HepG2 (cell line): ENCODE measurements at regions not wholly inside any gene's neighbourhood (a gene's known extent, or its start where the extent isn't known, plus 50 kb on each side); places are given as distances from the start of the nearest gene placed in this dataset.
"Not testable (repeated sequence)": the region's sequence is repeated elsewhere in the genome, so short reads cannot be mapped to it uniquely, and the experiment has no call there.

Experiments used
- ATAC-seq: fragments of 200-7000 bp; cut with Tn5 transposase; 3 replicates; pipeline ENCODE4 v1.9.1; 2020; ENCODE audit warnings: mild to moderate bottlenecking, moderate library complexity
- BruUV-seq: library from RNA; stranded (reverse); fragments of 400-500 nt; replicated peaks from 2 replicates; lab custom pipeline; 2021; lab: Mats Ljungman, UMichigan
- CTCF ChIA-PET: fragments of 300-600 bp; formaldehyde crosslinking; extraction: SDS; loops from one replicate; lab custom pipeline; 2021; ENCODE audit warnings: low total read pairs, inconsistent platforms, low intra/inter-chr PET ratio; lab: Yijun Ruan, JAX
- POLR2A ChIA-PET: fragments of 350-600 bp; sonication (Branson Sonifier 250); formaldehyde crosslinking; loops from one replicate; lab custom pipeline; 2020; ENCODE audit warnings: antibody characterized with exemption, inconsistent platforms; lab: Yijun Ruan, JAX
- DNase-seq: peaks from one replicate; pipeline ENCODE4 v3.0.0-alpha.2; 2015; ENCODE audit warnings: low spot score
- FAIRE-seq: peaks from 3 replicates; lab custom pipeline; 2011; peaks lifted over from hg19 to GRCh38; lab: Jason Lieb, UNC
- H2AFZ ChIP-seq: one replicate; pipeline ENCODE4 v1.6.1; 2011; ENCODE audit warnings: low read length, inconsistent platforms
- H3K27ac ChIP-seq: fragments of 300-600 bp; 3 replicates; pipeline ENCODE4 v1.8.0; 2011; ENCODE audit warnings: mixed run types, mild to moderate bottlenecking, mixed read lengths, low read length, inconsistent platforms; ENCODE audit not compliant: insufficient read depth; ENCODE audit errors: extremely low read length
- H3K27me3 ChIP-seq, 2 experiments: fragments of 200-600 bp in 1 of 2; 2 replicates in 1 of 2; 3 replicates in 1 of 2; pipeline versions ENCODE4 v1.6.0 to v1.8.0; 2011; ENCODE audit warnings: low read length in 2 of 2, mild to moderate bottlenecking in 2 of 2, moderate library complexity in 2 of 2, inconsistent platforms in 1 of 2; ENCODE audit not compliant: insufficient read depth in 2 of 2, control insufficient read depth in 1 of 2
- H3K36me3 ChIP-seq, 2 experiments: fragments of 200-600 bp in 1 of 2; replicated peaks in 1 of 2; 2 replicates in 1 of 2; 3 replicates in 1 of 2; pipeline versions ENCODE4 v1.5.1 to v1.8.0; 2011; ENCODE audit warnings: low read length in 2 of 2, inconsistent platforms in 1 of 2; ENCODE audit not compliant: insufficient read depth in 2 of 2, control insufficient read depth in 1 of 2
- H3K4me1 ChIP-seq: 2 replicates; pipeline ENCODE4 v1.5.1; 2012; ENCODE audit warnings: low read length, inconsistent platforms; ENCODE audit not compliant: insufficient read depth
- H3K4me2 ChIP-seq: 2 replicates; pipeline ENCODE4 v1.6.0; 2011; ENCODE audit warnings: low read depth, low read length, inconsistent platforms
- H3K4me3 ChIP-seq, 3 experiments: fragments of 200-600 bp in 1 of 3; sonication (generic), shearing (Covaris generic) in 1 of 3; replicated peaks in 1 of 3; 2 replicates each; pipeline ENCODE4 v1.5.1; 2011 to 2016; ENCODE audit warnings: low read length in 3 of 3, inconsistent platforms in 2 of 3, low read depth in 2 of 3, mild to moderate bottlenecking in 2 of 3, control low read depth in 1 of 3, mixed read lengths in 1 of 3; ENCODE audit not compliant: insufficient read depth in 1 of 3
- H3K79me2 ChIP-seq: one replicate; pipeline ENCODE4 v1.6.1; 2011; ENCODE audit warnings: low read length, inconsistent platforms; ENCODE audit not compliant: insufficient read depth
- H3K9ac ChIP-seq: 2 replicates; pipeline ENCODE4 v1.6.0; 2011; ENCODE audit warnings: mild to moderate bottlenecking, low read depth, low read length, inconsistent platforms; ENCODE audit not compliant: insufficient read depth
- H3K9me3 ChIP-seq: 2 replicates; pipeline ENCODE4 v1.5.1; 2012; ENCODE audit warnings: mild to moderate bottlenecking, low read length
- H4K20me1 ChIP-seq: 2 replicates; pipeline ENCODE4 v1.6.0; 2011; ENCODE audit warnings: inconsistent platforms, mild to moderate bottlenecking, low read length, moderate library complexity; ENCODE audit not compliant: insufficient read depth
- ARHGAP35 ChIP-seq: sonication (generic); formaldehyde crosslinking; IDR thresholded peaks from 2 replicates; pipeline ENCODE4 v1.9.0; 2022; ENCODE audit warnings: mild to moderate bottlenecking, inconsistent platforms, moderate library complexity, missing genetic modification reagents, borderline replicate concordance
- BORCS8-MEF2B ChIP-seq: sonication (generic); formaldehyde crosslinking; IDR thresholded peaks from 2 replicates; pipeline ENCODE4 v1.8.0; 2022; ENCODE audit warnings: mild to moderate bottlenecking, missing genetic modification reagents
- DMAP1 ChIP-seq: IDR thresholded peaks from 2 replicates; pipeline ENCODE4 v1.6.1; 2016
- KLF16 ChIP-seq, 2 experiments: sonication (generic) in 1 of 2; formaldehyde crosslinking in 1 of 2; IDR thresholded peaks; 2 replicates each; pipeline versions ENCODE4 v1.6.1 to v1.8.0; 2016 to 2023; ENCODE audit warnings: missing genetic modification reagents in 2 of 2, missing compliant biosample characterization in 1 of 2
- SIX1 ChIP-seq: sonication (generic); formaldehyde crosslinking; IDR thresholded peaks from 2 replicates; pipeline ENCODE4 v1.4.0; 2020; ENCODE audit warnings: missing genetic modification reagents, borderline replicate concordance
- SMAD1 ChIP-seq: sonication (generic); formaldehyde crosslinking; IDR thresholded peaks from 2 replicates; pipeline ENCODE4 v1.4.0; 2020; ENCODE audit warnings: missing genetic modification reagents, low read depth, mild to moderate bottlenecking, borderline replicate concordance
- SPEN ChIP-seq: sonication (generic); formaldehyde crosslinking; IDR thresholded peaks from 2 replicates; pipeline ENCODE4 v1.5.1; 2020; ENCODE audit warnings: low read depth, mild to moderate bottlenecking, missing genetic modification reagents
- ZBTB38 ChIP-seq: sonication (generic); formaldehyde crosslinking; IDR thresholded peaks from 2 replicates; pipeline ENCODE4 v1.5.1; 2020; ENCODE audit warnings: mild to moderate bottlenecking, missing genetic modification reagents
- ZNF136 ChIP-seq: sonication (generic); formaldehyde crosslinking; IDR thresholded peaks from 2 replicates; pipeline ENCODE4 v1.8.1; 2022; ENCODE audit warnings: low read depth, mild to moderate bottlenecking, moderate library complexity, missing genetic modification reagents
- ZNF619 ChIP-seq: sonication (generic); formaldehyde crosslinking; IDR thresholded peaks from 2 replicates; pipeline ENCODE4 v1.4.0; 2020; ENCODE audit warnings: mild to moderate bottlenecking, missing genetic modification reagents
- WGBS: methylation state at CpG from one replicate; pipeline ENCODE4 v1.1.6; 2017; ENCODE audit warnings: low lambda C conversion rate; 5-methylcytosine and 5-hydroxymethylcytosine counted together
- in situ Hi-C: cut with HindIII; loops from 2 replicates; pipeline ENCODE4 v1.10.0; 2017; ENCODE audit warnings: low pct_unique_long_range_greater_than_20kb; ENCODE audit not compliant: extremely low pct_ligation_motif_present
- intact Hi-C: fragments of 100-400 bp; cut with micrococcal nuclease; formaldehyde crosslinking; loops from one replicate; pipeline ENCODE4 v1.10.0; 2022; ENCODE audit not compliant: unreplicated experiment
- TF ChIP-seq, protein P1 (sequence below): IDR thresholded peaks from 2 replicates; pipeline ENCODE4 v1.4.0; 2020; ENCODE audit warnings: mild to moderate bottlenecking, missing genetic modification reagents
- TF ChIP-seq, protein P2 (sequence below): sonication (generic); formaldehyde crosslinking; IDR thresholded peaks from 2 replicates; pipeline ENCODE4 v1.4.0; 2020; ENCODE audit warnings: missing genetic modification reagents, mild to moderate bottlenecking, borderline replicate concordance
- TF ChIP-seq, protein P3 (sequence below): sonication (generic); formaldehyde crosslinking; IDR thresholded peaks from 2 replicates; pipeline ENCODE4 v1.4.0; 2020; ENCODE audit warnings: missing genetic modification reagents
- TF ChIP-seq, protein P4 (sequence below): sonication (generic); formaldehyde crosslinking; IDR thresholded peaks from 2 replicates; pipeline ENCODE4 v1.4.0; 2020; ENCODE audit warnings: missing genetic modification reagents

DNA sequence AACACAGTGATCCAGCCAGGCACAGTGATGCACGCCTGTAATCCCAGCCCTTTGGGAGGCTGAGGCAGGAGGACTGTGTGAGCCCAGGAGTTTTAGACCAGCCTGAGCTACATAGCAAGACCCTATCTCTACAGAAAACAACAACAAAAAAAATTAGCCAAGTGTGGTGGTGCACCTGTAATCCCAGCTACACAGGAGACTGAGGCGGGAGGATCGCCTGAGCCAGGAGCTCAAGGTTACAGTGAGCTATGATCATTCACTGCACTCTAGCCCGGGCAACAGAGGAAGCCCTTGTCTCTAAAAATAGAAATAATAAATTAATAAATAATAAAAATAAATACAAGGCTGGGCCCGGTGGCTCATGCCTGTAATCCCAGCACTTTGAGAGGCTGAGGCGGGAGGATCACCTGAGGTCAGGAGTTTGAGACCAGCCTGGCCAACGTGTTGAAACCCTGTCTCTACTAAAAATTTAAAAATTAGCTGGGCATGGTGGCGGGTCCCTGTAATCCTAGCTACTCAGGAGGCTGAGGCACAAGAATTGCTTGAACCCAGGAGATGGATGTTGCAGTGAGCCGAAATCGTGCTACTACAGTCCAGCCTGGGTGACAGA is 75.5 kb upstream of the GRIN2A start:
- Histone ChIP-seq H3K27ac (peak overlapping the region; percentile 83), H3K4me3 (peak overlapping the region; percentile 41 to 66 (median 52); a peak in 4 of 6 replicates), H3K4me2 (peak overlapping the region; percentile 89), H3K4me1 (peaks cover 59% of the 10 kb centered on the region), H3K9ac (peak overlapping the region; percentile 68)
- DNase-seq (peak; percentile 81), ATAC-seq (peak; percentile 80)
- 46% methylated on average over 10 of the region's 10 CpGs for WGBS
- not testable (repeated sequence) for FAIRE-seq, H2AFZ ChIP-seq, H3K36me3 ChIP-seq, H3K27me3 ChIP-seq, H3K79me2 ChIP-seq, H4K20me1 ChIP-seq, BruUV-seq, H3K9me3 ChIP-seq
- ChIA-PET POLR2A (interaction anchor here (0.6 to 3.1 kb wide), 17 partner anchors 9 to 666 kb away, joined by 3 to 35 read pairs (median 5); partner anchors contain the start of genes ATF7IP2 and NUBP1), CTCF (interaction anchor here (1.3 to 2.9 kb wide), 4 partner anchors 8 to 479 kb away, joined by 3 to 87 read pairs (median 4); no protein-coding TSS in a partner anchor)
- in situ Hi-C loops (loop anchor here (5.0 kb wide), 3 partner anchors 55 to 480 kb away; no protein-coding TSS in a partner anchor), intact Hi-C loops (loop anchor here (1.0 to 5.0 kb wide), 5 partner anchors 58 to 480 kb away; no protein-coding TSS in a partner anchor)
- TF ChIP-seq ARHGAP35 (peak; percentile 42; the same call in 1 of the 2 replicates), SMAD1 (CRISPR knock-in tag) (0 out of 2 replicates have a peak, but pooled peaks have one; percentile 80), SPEN (CRISPR knock-in tag) (peak; percentile 15; the same call in 1 of the 2 replicates), ZNF619 (peak; percentile 85; the same call in 1 of the 2 replicates), DMAP1 (CRISPR knock-in tag) (0 out of 2 replicates have a peak, but pooled peaks have one; percentile 27), BORCS8-MEF2B (CRISPR knock-in tag) (0 out of 2 replicates have a peak, but pooled peaks have one; percentile 45), ZBTB38 (CRISPR knock-in tag) (peak; percentile 31; the same call in 1 of the 2 replicates), KLF16 (CRISPR knock-in tag; IDR thresholded peaks at IDR 0.05) (peak in 1 of 2 experiments; percentile 29; a peak in 2 of 4 replicates), ZNF136 (0 out of 2 replicates have a peak, but pooled peaks have one; percentile 27), SIX1 (CRISPR knock-in tag) (peak; percentile 28)
- TF ChIP-seq, protein P1, sequence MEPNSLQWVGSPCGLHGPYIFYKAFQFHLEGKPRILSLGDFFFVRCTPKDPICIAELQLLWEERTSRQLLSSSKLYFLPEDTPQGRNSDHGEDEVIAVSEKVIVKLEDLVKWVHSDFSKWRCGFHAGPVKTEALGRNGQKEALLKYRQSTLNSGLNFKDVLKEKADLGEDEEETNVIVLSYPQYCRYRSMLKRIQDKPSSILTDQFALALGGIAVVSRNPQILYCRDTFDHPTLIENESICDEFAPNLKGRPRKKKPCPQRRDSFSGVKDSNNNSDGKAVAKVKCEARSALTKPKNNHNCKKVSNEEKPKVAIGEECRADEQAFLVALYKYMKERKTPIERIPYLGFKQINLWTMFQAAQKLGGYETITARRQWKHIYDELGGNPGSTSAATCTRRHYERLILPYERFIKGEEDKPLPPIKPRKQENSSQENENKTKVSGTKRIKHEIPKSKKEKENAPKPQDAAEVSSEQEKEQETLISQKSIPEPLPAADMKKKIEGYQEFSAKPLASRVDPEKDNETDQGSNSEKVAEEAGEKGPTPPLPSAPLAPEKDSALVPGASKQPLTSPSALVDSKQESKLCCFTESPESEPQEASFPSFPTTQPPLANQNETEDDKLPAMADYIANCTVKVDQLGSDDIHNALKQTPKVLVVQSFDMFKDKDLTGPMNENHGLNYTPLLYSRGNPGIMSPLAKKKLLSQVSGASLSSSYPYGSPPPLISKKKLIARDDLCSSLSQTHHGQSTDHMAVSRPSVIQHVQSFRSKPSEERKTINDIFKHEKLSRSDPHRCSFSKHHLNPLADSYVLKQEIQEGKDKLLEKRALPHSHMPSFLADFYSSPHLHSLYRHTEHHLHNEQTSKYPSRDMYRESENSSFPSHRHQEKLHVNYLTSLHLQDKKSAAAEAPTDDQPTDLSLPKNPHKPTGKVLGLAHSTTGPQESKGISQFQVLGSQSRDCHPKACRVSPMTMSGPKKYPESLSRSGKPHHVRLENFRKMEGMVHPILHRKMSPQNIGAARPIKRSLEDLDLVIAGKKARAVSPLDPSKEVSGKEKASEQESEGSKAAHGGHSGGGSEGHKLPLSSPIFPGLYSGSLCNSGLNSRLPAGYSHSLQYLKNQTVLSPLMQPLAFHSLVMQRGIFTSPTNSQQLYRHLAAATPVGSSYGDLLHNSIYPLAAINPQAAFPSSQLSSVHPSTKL (CRISPR knock-in tag), result peak; percentile 80
- TF ChIP-seq, protein P2, sequence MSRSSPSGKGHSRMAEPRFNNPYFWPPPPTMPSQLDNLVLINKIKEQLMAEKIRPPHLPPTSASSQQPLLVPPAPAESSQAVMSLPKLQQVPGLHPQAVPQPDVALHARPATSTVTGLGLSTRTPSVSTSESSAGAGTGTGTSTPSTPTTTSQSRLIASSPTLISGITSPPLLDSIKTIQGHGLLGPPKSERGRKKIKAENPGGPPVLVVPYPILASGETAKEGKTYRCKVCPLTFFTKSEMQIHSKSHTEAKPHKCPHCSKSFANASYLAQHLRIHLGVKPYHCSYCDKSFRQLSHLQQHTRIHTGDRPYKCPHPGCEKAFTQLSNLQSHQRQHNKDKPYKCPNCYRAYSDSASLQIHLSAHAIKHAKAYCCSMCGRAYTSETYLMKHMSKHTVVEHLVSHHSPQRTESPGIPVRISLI (CRISPR knock-in tag), result 0 out of 2 replicates have a peak, but pooled peaks have one; percentile 4
- TF ChIP-seq, protein P3, sequence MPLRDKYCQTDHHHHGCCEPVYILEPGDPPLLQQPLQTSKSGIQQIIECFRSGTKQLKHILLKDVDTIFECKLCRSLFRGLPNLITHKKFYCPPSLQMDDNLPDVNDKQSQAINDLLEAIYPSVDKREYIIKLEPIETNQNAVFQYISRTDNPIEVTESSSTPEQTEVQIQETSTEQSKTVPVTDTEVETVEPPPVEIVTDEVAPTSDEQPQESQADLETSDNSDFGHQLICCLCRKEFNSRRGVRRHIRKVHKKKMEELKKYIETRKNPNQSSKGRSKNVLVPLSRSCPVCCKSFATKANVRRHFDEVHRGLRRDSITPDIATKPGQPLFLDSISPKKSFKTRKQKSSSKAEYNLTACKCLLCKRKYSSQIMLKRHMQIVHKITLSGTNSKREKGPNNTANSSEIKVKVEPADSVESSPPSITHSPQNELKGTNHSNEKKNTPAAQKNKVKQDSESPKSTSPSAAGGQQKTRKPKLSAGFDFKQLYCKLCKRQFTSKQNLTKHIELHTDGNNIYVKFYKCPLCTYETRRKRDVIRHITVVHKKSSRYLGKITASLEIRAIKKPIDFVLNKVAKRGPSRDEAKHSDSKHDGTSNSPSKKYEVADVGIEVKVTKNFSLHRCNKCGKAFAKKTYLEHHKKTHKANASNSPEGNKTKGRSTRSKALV, result 0 out of 2 replicates have a peak, but pooled peaks have one; percentile 26
- TF ChIP-seq, protein P4, sequence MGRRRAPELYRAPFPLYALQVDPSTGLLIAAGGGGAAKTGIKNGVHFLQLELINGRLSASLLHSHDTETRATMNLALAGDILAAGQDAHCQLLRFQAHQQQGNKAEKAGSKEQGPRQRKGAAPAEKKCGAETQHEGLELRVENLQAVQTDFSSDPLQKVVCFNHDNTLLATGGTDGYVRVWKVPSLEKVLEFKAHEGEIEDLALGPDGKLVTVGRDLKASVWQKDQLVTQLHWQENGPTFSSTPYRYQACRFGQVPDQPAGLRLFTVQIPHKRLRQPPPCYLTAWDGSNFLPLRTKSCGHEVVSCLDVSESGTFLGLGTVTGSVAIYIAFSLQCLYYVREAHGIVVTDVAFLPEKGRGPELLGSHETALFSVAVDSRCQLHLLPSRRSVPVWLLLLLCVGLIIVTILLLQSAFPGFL, result peak; percentile 28; the same call in 1 of the 2 replicates
